ENCODE measurements at regions not wholly inside any gene's neighbourhood (a gene's known extent, or its start where the extent isn't known, plus 50 kb on each side); places are given as distances from the start of the nearest gene placed in this dataset.

DNA sequence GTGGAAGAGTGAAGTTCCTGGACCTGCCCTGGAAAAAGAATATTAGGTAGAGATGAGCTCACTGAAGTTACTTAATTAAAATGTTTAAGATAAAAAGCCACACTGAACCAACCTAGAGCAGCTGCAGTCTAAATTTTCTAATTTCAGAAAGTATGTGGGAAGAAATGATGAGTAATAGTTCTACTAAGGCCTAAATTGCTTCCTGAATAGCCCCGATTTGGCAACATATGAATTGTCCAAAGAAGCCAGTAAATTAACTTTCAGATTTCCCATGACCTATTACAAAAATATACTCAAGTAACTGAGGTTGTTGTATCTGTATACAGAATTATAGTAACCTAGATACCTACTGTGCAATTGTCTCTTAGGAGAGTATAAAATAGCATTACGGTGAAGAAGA, 312.6 kb downstream of the IPMK start:
- Histone ChIP-seq H3K9ac (ENCODE audit: low read length in 3 of 3) (no peak overlapping the region), H3K36me3 (ENCODE audit: control insufficient read depth in 2 of 3, insufficient read depth in 3 of 3, low read length in 3 of 3) (no peaks in the 10 kb centered on the region), H3K4me3 (ENCODE audit: low read length in 3 of 3) (no peak overlapping the region), H3K9me3 (ENCODE audit: control insufficient read depth in 2 of 3, insufficient read depth in 1 of 3, low read length in 3 of 3) (no peaks in the 10 kb centered on the region), H3K27ac (ENCODE audit: low read depth in 2 of 2, low read length in 2 of 2) (no peak overlapping the region), H3K27me3 (ENCODE audit: control insufficient read depth, insufficient read depth, low read length) (no peaks in the 10 kb centered on the region), H3K4me1 (ENCODE audit: control insufficient read depth in 2 of 3, insufficient read depth in 2 of 3, low read depth in 1 of 3, low read length in 3 of 3) (no peaks in the 10 kb centered on the region)
- TF ChIP-seq, protein P1, sequence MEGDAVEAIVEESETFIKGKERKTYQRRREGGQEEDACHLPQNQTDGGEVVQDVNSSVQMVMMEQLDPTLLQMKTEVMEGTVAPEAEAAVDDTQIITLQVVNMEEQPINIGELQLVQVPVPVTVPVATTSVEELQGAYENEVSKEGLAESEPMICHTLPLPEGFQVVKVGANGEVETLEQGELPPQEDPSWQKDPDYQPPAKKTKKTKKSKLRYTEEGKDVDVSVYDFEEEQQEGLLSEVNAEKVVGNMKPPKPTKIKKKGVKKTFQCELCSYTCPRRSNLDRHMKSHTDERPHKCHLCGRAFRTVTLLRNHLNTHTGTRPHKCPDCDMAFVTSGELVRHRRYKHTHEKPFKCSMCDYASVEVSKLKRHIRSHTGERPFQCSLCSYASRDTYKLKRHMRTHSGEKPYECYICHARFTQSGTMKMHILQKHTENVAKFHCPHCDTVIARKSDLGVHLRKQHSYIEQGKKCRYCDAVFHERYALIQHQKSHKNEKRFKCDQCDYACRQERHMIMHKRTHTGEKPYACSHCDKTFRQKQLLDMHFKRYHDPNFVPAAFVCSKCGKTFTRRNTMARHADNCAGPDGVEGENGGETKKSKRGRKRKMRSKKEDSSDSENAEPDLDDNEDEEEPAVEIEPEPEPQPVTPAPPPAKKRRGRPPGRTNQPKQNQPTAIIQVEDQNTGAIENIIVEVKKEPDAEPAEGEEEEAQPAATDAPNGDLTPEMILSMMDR (IDR thresholded peaks at IDR 0.05; ENCODE audit: borderline replicate concordance, extremely low read depth, insufficient read depth), result no peak
- intact Hi-C loops (cut with DNase I), result no loop called here
- DNase-seq (no peak), FAIRE-seq (no peak)

DNA sequence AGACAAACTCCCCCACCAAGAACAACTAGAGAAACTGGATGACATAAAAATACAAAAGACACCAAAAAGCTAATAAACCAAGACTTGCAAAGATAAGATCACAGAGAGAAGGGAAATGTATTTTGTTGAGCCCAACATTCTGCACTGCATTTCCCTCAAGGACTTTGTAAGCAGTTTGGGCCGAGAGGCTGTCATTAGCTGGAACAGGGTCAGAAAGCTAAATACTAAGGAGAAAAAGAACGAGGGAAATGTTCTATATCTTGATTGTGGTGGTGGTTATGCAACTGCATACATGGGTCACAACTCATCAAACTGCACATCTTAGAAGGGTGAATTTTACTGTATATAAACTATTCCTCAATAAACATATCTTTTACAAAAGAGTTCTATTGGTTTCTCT, 315.0 kb downstream of the IPMK start:
- no peak overlapping the region for H3K9ac ChIP-seq (ENCODE audit: low read length in 3 of 3)
- DNase-seq (no peak), FAIRE-seq (no peak)
- TF ChIP-seq, protein P1 (IDR thresholded peaks at IDR 0.05; ENCODE audit: borderline replicate concordance, extremely low read depth, insufficient read depth), result no peak
- H3K27me3 ChIP-seq (ENCODE audit: control insufficient read depth, insufficient read depth, low read length), result no peaks in the 10 kb centered on the region
- H3K9me3 ChIP-seq (ENCODE audit: control insufficient read depth in 2 of 3, insufficient read depth in 1 of 3, low read length in 3 of 3), result no peaks in the 10 kb centered on the region
- no peak overlapping the region for H3K4me3 ChIP-seq (ENCODE audit: low read length in 3 of 3)
- intact Hi-C loops (cut with DNase I), result no loop called here
- H3K27ac ChIP-seq (ENCODE audit: low read depth in 2 of 2, low read length in 2 of 2), result no peak overlapping the region
- H3K36me3 ChIP-seq (ENCODE audit: control insufficient read depth in 2 of 3, insufficient read depth in 3 of 3, low read length in 3 of 3), result no peaks in the 10 kb centered on the region
- H3K4me1 ChIP-seq (ENCODE audit: control insufficient read depth in 2 of 3, insufficient read depth in 2 of 3, low read depth in 1 of 3, low read length in 3 of 3), result no peaks in the 10 kb centered on the region

DNA sequence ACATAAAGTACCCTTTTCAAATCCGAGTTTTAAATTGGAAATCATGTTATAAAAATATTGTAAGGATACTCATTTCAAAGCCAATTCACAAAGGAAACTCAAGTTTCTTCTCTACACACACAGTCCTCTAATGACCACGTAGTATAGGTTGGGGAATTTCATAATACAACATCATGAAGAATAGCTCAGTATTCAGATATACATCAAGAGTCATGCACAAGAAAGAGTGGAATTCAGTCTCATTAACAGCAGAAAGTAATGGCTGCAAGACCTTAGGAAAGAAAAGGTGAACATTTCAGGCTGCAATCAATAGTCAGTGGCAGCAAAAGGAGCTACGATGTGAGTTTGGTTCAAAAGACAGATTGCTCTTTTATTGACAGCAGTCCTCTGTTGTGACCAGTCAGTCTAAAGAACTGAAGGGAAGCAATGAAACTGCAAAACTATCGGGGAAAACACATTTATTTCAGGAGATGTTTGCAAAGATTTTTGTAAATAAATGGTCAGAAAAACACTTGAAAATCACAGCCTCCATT, 317.2 kb downstream of the IPMK start:
- H3K27me3 ChIP-seq (ENCODE audit: control insufficient read depth, insufficient read depth, low read length), result no peaks in the 10 kb centered on the region
- H3K36me3 ChIP-seq (ENCODE audit: control insufficient read depth in 2 of 3, insufficient read depth in 3 of 3, low read length in 3 of 3), result no peaks in the 10 kb centered on the region
- H3K27ac ChIP-seq (ENCODE audit: low read depth in 2 of 2, low read length in 2 of 2), result no peak overlapping the region
- intact Hi-C loops (cut with DNase I), result no loop called here
- no peaks in the 10 kb centered on the region for H3K9me3 ChIP-seq (ENCODE audit: control insufficient read depth in 2 of 3, insufficient read depth in 1 of 3, low read length in 3 of 3)
- H3K4me3 ChIP-seq (ENCODE audit: low read length in 3 of 3), result no peak overlapping the region
- FAIRE-seq (no peak), DNase-seq (no peak)
- H3K9ac ChIP-seq (ENCODE audit: low read length in 3 of 3), result no peak overlapping the region
- H3K4me1 ChIP-seq (ENCODE audit: control insufficient read depth in 2 of 3, insufficient read depth in 2 of 3, low read depth in 1 of 3, low read length in 3 of 3), result no peaks in the 10 kb centered on the region
- TF ChIP-seq, protein P1 (IDR thresholded peaks at IDR 0.05; ENCODE audit: borderline replicate concordance, extremely low read depth, insufficient read depth), result no peak

DNA sequence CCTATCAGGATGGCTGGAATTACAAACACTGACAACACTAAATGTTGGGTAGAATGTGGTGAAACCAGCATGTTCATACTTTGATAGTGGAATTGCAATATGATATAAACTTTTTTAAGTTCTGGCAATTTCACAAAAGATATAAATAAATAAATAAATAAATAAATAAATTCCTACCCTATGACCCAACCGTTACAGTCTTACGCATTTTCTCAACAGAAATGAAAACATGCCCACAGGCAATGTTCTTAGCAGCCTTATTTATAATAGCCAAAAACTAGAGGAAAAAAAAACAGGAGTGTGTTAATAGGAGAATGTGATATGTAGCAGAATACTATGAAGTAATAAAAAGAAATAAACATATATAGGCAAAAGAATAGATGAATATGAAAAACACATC, 318.9 kb downstream of the IPMK start:
- Histone ChIP-seq H3K27ac (ENCODE audit: low read depth in 2 of 2, low read length in 2 of 2) (no peak overlapping the region), H3K36me3 (ENCODE audit: control insufficient read depth in 2 of 3, insufficient read depth in 3 of 3, low read length in 3 of 3) (no peaks in the 10 kb centered on the region), H3K27me3 (ENCODE audit: control insufficient read depth, insufficient read depth, low read length) (no peaks in the 10 kb centered on the region), H3K4me3 (ENCODE audit: low read length in 3 of 3) (no peak overlapping the region), H3K4me1 (ENCODE audit: control insufficient read depth in 2 of 3, insufficient read depth in 2 of 3, low read depth in 1 of 3, low read length in 3 of 3) (no peaks in the 10 kb centered on the region), H3K9ac (ENCODE audit: low read length in 3 of 3) (no peak overlapping the region), H3K9me3 (ENCODE audit: control insufficient read depth in 2 of 3, insufficient read depth in 1 of 3, low read length in 3 of 3) (no peaks in the 10 kb centered on the region)
- FAIRE-seq (no peak), DNase-seq (no peak)
- intact Hi-C loops (cut with DNase I), result no loop called here
- TF ChIP-seq, protein P1 (IDR thresholded peaks at IDR 0.05; ENCODE audit: borderline replicate concordance, extremely low read depth, insufficient read depth), result no peak

All from kidney (tissue), 13 donors.